ENCODE measurements at regions not wholly inside any gene's neighbourhood (a gene's known extent, or its start where the extent isn't known, plus 50 kb on each side); places are given as distances from the start of the nearest gene placed in this dataset.

DNA sequence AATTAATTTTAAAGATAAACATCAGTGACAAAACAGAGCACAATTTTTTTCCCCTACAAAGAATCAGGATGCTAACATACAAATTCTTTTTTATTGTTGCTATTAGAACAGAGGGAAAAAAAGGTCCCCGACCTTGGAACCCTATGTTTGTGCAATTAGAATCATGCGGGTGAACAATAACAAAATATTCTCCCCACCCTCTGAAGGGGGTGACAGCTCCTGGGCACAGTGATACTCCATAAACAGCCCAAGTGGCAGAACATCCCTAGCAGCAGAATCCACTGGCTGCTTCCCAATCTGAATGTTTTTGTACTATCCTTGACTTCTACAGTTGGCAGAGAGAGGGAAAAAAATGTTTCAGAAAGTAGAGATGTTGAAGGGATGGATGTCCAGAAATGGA lies 87.7 kb upstream of the TLL1 start:
- H3K36me3 ChIP-seq (ENCODE audit: control insufficient read depth, insufficient read depth, low read length): no peaks in the 10 kb centered on the region
- H4K5ac ChIP-seq (ENCODE audit: low read length): no peak overlapping the region
- H3K27ac ChIP-seq (ENCODE audit: low read depth, low read length): no peak overlapping the region
- no peak overlapping the region for H2AK5ac ChIP-seq (ENCODE audit: low read length)
- H3K27me3 ChIP-seq (ENCODE audit: insufficient read depth, low read length, poor library complexity): no peaks in the 10 kb centered on the region
- no peaks in the 10 kb centered on the region for H3K4me1 ChIP-seq (ENCODE audit: control insufficient read depth, low read depth, low read length)
- no peaks in the 10 kb centered on the region for H3K79me2 ChIP-seq (ENCODE audit: control insufficient read depth, insufficient read depth, low read length)
- no peak overlapping the region for H2BK15ac ChIP-seq (replicated peaks; ENCODE audit: low read depth)
- H3K79me1 ChIP-seq (ENCODE audit: low read length): no peaks in the 10 kb centered on the region
- H3K9ac ChIP-seq (ENCODE audit: low read length): no peak overlapping the region
- H2BK5ac ChIP-seq (ENCODE audit: low read length): no peak overlapping the region
- H4K8ac ChIP-seq (ENCODE audit: low read depth, low read length): no peak overlapping the region
- no peak overlapping the region for H3K23ac ChIP-seq (ENCODE audit: low read length)
- no peak overlapping the region for H3K4me2 ChIP-seq (ENCODE audit: low read length)
- H3K56ac ChIP-seq (ENCODE audit: low read length): no peak overlapping the region
- H3K4me3 ChIP-seq (ENCODE audit: low read length): no peak overlapping the region
- WGBS (ENCODE audit: extremely low coverage, insufficient coverage, low lambda C conversion rate): no CpG with 5 or more reads among the region's 2 CpGs
- no peak for DNase-seq
- no peak overlapping the region for H3K4ac ChIP-seq (ENCODE audit: low read depth, low read length)
- no peak overlapping the region for H2BK120ac ChIP-seq (ENCODE audit: low read depth, low read length)
- H3K18ac ChIP-seq (ENCODE audit: low read length): no peak overlapping the region

DNA sequence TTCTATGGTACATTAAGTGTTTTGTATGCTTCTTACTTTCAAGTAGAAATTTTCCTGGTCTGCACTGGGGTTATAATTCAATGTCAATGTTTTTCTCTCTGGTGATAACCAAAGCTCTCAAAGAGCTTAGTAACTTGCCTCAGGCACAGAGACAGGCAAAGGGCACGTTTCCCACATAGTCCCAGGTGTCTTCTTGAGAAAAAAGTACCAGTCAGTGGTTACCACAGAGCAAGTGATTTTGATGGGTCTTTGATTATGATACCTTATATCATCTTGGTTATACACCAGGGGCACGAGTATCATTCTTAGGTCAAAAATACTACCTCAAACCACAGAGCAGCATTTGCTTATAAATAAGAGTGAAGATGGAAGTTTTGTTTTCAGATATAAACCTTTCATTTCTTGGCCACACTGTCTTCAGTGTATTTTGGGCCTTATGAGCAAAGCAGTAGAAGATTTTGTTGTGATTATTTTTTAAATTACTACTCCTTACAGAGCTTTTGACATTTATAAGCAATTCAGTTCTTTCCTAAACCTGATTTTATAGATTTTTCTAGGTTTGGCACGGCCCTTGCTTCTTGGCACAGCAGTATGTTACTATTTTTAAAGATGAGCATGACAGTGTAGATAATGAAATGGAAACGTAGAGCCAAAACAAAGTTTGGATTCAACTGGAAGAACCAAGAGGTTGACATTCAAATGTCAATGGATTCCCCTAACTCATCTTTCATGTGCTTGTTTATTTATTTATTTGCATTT lies 85.3 kb upstream of the TLL1 start:
- no peak overlapping the region for H2AK5ac ChIP-seq (ENCODE audit: low read length)
- H3K27ac ChIP-seq (ENCODE audit: low read depth, low read length): no peak overlapping the region
- no peaks in the 10 kb centered on the region for H3K79me2 ChIP-seq (ENCODE audit: control insufficient read depth, insufficient read depth, low read length)
- no peak overlapping the region for H2BK15ac ChIP-seq (replicated peaks; ENCODE audit: low read depth)
- H4K8ac ChIP-seq (ENCODE audit: low read depth, low read length): no peak overlapping the region
- H2BK5ac ChIP-seq (ENCODE audit: low read length): no peak overlapping the region
- no peaks in the 10 kb centered on the region for H3K27me3 ChIP-seq (ENCODE audit: insufficient read depth, low read length, poor library complexity)
- no peak overlapping the region for H3K23ac ChIP-seq (ENCODE audit: low read length)
- H3K4me2 ChIP-seq (ENCODE audit: low read length): no peak overlapping the region
- WGBS (ENCODE audit: extremely low coverage, insufficient coverage, low lambda C conversion rate): no CpG with 5 or more reads among the region's 4 CpGs
- no peaks in the 10 kb centered on the region for H3K36me3 ChIP-seq (ENCODE audit: control insufficient read depth, insufficient read depth, low read length)
- no peaks in the 10 kb centered on the region for H3K79me1 ChIP-seq (ENCODE audit: low read length)
- no peak overlapping the region for H4K5ac ChIP-seq (ENCODE audit: low read length)
- no peak overlapping the region for H3K4me3 ChIP-seq (ENCODE audit: low read length)
- H3K4me1 ChIP-seq (ENCODE audit: control insufficient read depth, low read depth, low read length): no peaks in the 10 kb centered on the region
- DNase-seq: no peak
- H3K9ac ChIP-seq (ENCODE audit: low read length): no peak overlapping the region
- H3K56ac ChIP-seq (ENCODE audit: low read length): no peak overlapping the region
- H2BK120ac ChIP-seq (ENCODE audit: low read depth, low read length): no peak overlapping the region
- H3K4ac ChIP-seq (ENCODE audit: low read depth, low read length): no peak overlapping the region
- H3K18ac ChIP-seq (ENCODE audit: low read length): no peak overlapping the region

DNA sequence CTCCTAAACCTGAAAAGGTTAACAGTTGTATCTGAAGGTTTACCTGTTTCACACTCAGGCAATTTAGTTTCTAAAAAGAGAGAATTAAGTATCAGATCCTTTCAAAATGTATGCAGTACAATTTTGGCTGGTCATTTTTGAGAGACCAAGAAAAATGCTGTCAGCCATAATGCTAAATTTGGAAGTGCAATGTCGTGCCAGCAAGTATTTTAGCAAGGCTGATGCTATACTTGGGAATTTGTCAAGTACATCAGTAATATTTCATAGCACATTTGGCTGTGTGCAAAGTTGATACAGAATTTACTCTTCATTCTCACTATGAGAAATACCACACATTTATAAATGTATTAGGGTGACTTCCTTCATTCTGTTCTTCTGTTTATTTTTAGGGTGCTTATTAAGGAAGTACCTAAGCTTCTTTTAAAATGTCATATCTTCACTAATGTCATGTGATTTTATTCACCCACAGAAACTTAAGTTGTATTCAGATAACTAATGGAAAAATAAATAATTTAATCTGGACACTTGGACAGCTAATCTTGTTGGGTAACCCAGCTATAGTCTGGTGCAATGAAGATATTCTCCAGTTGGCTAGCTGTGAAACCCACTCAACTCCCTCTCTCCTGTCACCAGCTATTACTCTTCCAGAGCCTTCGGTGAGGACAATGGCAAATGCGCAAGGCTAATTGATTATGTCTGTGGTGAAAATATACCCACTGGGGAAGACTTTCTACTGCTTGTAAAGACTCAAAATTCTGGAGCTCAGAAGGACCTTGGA lies 84.2 kb upstream of the TLL1 start:
- Histone ChIP-seq H4K8ac (ENCODE audit: low read depth, low read length) (no peak overlapping the region), H3K79me1 (ENCODE audit: low read length) (no peaks in the 10 kb centered on the region), H3K23ac (ENCODE audit: low read length) (no peak overlapping the region), H3K36me3 (ENCODE audit: control insufficient read depth, insufficient read depth, low read length) (no peaks in the 10 kb centered on the region), H3K27ac (ENCODE audit: low read depth, low read length) (no peak overlapping the region), H3K9ac (ENCODE audit: low read length) (no peak overlapping the region), H2AK5ac (ENCODE audit: low read length) (no peak overlapping the region), H3K56ac (ENCODE audit: low read length) (no peak overlapping the region), H2BK120ac (ENCODE audit: low read depth, low read length) (no peak overlapping the region), H3K18ac (ENCODE audit: low read length) (no peak overlapping the region), H3K4ac (ENCODE audit: low read depth, low read length) (no peak overlapping the region), H3K4me1 (ENCODE audit: control insufficient read depth, low read depth, low read length) (no peaks in the 10 kb centered on the region), H2BK15ac (replicated peaks; ENCODE audit: low read depth) (no peak overlapping the region), H3K4me2 (ENCODE audit: low read length) (no peak overlapping the region), H3K79me2 (ENCODE audit: control insufficient read depth, insufficient read depth, low read length) (no peaks in the 10 kb centered on the region), H3K4me3 (ENCODE audit: low read length) (no peak overlapping the region), H4K5ac (ENCODE audit: low read length) (no peak overlapping the region), H2BK5ac (ENCODE audit: low read length) (no peak overlapping the region), H3K27me3 (ENCODE audit: insufficient read depth, low read length, poor library complexity) (no peaks in the 10 kb centered on the region)
- DNase-seq: no peak
- WGBS (ENCODE audit: extremely low coverage, insufficient coverage, low lambda C conversion rate): no CpG with 5 or more reads among the region's 3 CpGs

DNA sequence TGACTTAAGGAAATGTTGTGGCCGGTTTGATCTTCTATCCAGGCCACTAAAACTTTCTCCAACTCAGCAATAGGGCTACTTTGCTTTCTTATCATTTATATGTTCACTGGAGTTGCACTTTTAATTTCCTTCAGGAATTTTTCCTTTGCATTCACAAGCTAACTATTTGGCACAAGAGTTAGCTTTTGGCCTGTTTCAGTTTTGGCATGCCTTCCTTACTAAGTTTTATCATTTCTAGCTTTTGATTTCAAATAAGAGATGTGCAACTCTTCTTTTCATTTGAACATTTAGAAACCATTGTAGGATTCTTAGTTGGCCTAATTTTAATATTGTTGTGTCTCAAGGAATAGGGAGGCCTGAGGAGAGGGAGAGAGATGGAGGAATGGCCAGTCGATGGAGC lies 79.8 kb upstream of the TLL1 start:
- Histone ChIP-seq H3K4me1 (ENCODE audit: control insufficient read depth, low read depth, low read length) (no peaks in the 10 kb centered on the region), H2AK5ac (ENCODE audit: low read length) (no peak overlapping the region), H3K27ac (ENCODE audit: low read depth, low read length) (no peak overlapping the region), H3K79me1 (ENCODE audit: low read length) (no peaks in the 10 kb centered on the region), H2BK120ac (ENCODE audit: low read depth, low read length) (no peak overlapping the region), H3K18ac (ENCODE audit: low read length) (no peak overlapping the region), H3K23ac (ENCODE audit: low read length) (no peak overlapping the region), H4K5ac (ENCODE audit: low read length) (no peak overlapping the region), H3K36me3 (ENCODE audit: control insufficient read depth, insufficient read depth, low read length) (no peaks in the 10 kb centered on the region), H3K4me2 (ENCODE audit: low read length) (no peak overlapping the region), H2BK15ac (replicated peaks; ENCODE audit: low read depth) (no peak overlapping the region), H3K27me3 (ENCODE audit: insufficient read depth, low read length, poor library complexity) (no peaks in the 10 kb centered on the region), H4K8ac (ENCODE audit: low read depth, low read length) (no peak overlapping the region), H3K4ac (ENCODE audit: low read depth, low read length) (no peak overlapping the region), H3K9ac (ENCODE audit: low read length) (no peak overlapping the region), H3K4me3 (ENCODE audit: low read length) (no peak overlapping the region), H2BK5ac (ENCODE audit: low read length) (no peak overlapping the region), H3K56ac (ENCODE audit: low read length) (no peak overlapping the region), H3K79me2 (ENCODE audit: control insufficient read depth, insufficient read depth, low read length) (no peaks in the 10 kb centered on the region)
- DNase-seq: no peak
- no CpG with 5 or more reads among the region's 2 CpGs for WGBS (ENCODE audit: extremely low coverage, insufficient coverage, low lambda C conversion rate)

DNA sequence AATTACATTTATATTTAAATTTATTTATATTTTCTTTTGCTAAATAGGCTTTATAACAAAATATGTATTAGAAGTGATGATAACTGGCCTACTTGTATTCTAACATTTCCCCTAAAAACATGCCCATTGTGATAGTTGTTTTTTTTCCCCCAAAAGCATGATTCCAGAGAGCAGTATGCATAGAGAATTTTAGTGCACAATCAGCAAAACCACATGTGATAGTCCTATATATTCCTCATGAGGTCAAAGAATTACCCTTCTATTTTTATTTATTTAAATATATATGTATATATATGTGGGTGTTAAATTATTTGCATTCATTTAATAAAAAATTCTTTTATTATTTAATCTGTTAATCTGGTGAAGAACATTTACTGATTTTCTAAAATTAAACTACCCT lies 78.2 kb upstream of the TLL1 start:
- no peak overlapping the region for H2BK15ac ChIP-seq (replicated peaks; ENCODE audit: low read depth)
- H3K23ac ChIP-seq (ENCODE audit: low read length): no peak overlapping the region
- H3K27ac ChIP-seq (ENCODE audit: low read depth, low read length): no peak overlapping the region
- no peak overlapping the region for H3K9ac ChIP-seq (ENCODE audit: low read length)
- H4K5ac ChIP-seq (ENCODE audit: low read length): no peak overlapping the region
- no peak overlapping the region for H2AK5ac ChIP-seq (ENCODE audit: low read length)
- no peak overlapping the region for H2BK5ac ChIP-seq (ENCODE audit: low read length)
- H3K36me3 ChIP-seq (ENCODE audit: control insufficient read depth, insufficient read depth, low read length): no peaks in the 10 kb centered on the region
- H3K79me1 ChIP-seq (ENCODE audit: low read length): no peaks in the 10 kb centered on the region
- no peak for DNase-seq
- H3K4me1 ChIP-seq (ENCODE audit: control insufficient read depth, low read depth, low read length): no peaks in the 10 kb centered on the region
- H2BK120ac ChIP-seq (ENCODE audit: low read depth, low read length): no peak overlapping the region
- no peak overlapping the region for H4K8ac ChIP-seq (ENCODE audit: low read depth, low read length)
- no peak overlapping the region for H3K4me3 ChIP-seq (ENCODE audit: low read length)
- H3K18ac ChIP-seq (ENCODE audit: low read length): no peak overlapping the region
- H3K4ac ChIP-seq (ENCODE audit: low read depth, low read length): no peak overlapping the region
- H3K27me3 ChIP-seq (ENCODE audit: insufficient read depth, low read length, poor library complexity): no peaks in the 10 kb centered on the region
- no peak overlapping the region for H3K56ac ChIP-seq (ENCODE audit: low read length)
- no peaks in the 10 kb centered on the region for H3K79me2 ChIP-seq (ENCODE audit: control insufficient read depth, insufficient read depth, low read length)
- H3K4me2 ChIP-seq (ENCODE audit: low read length): no peak overlapping the region
